ENCODE measurements at regions not wholly inside any gene's neighbourhood (a gene's known extent, or its start where the extent isn't known, plus 50 kb on each side); places are given as distances from the start of the nearest gene placed in this dataset.

GRCh38 chr4:186451982-186452381 is 103.4 kb downstream of the MTNR1A start:
- TF ChIP-seq ZC3H10 (CRISPR knock-in tag; IDR thresholded peaks at IDR 0.05) (no peak), BACH2 (CRISPR knock-in tag; IDR thresholded peaks at IDR 0.05; ENCODE audit: borderline replicate concordance) (no peak), OSR1 (CRISPR knock-in tag; IDR thresholded peaks at IDR 0.05) (no peak), TSHZ2 (CRISPR knock-in tag; IDR thresholded peaks at IDR 0.05) (no peak), ISL1 (CRISPR knock-in tag; IDR thresholded peaks at IDR 0.05) (no peak), TCF4 (CRISPR knock-in tag; IDR thresholded peaks at IDR 0.05; ENCODE audit: borderline replicate concordance) (no peak), ZNF8 (CRISPR knock-in tag; IDR thresholded peaks at IDR 0.05) (no peak), POU6F1 (CRISPR knock-in tag; IDR thresholded peaks at IDR 0.05; ENCODE audit: borderline replicate concordance, low read depth) (no peak), ZFP3 (CRISPR knock-in tag; IDR thresholded peaks at IDR 0.05) (no peak), GLIS3 (CRISPR knock-in tag; IDR thresholded peaks at IDR 0.05) (no peak), ARNTL (CRISPR knock-in tag; IDR thresholded peaks at IDR 0.05; ENCODE audit: borderline replicate concordance, low read depth) (no peak), CSDC2 (CRISPR knock-in tag; IDR thresholded peaks at IDR 0.05) (no peak), RARB (CRISPR knock-in tag; IDR thresholded peaks at IDR 0.05) (no peak), ZNF70 (CRISPR knock-in tag; IDR thresholded peaks at IDR 0.05) (no peak), PPARA (CRISPR knock-in tag; IDR thresholded peaks at IDR 0.05; ENCODE audit: borderline replicate concordance) (no peak), ZNF565 (CRISPR knock-in tag; conservative IDR thresholded peaks at IDR 0.05; ENCODE audit: low read depth) (no peak), TOX (CRISPR knock-in tag; IDR thresholded peaks at IDR 0.05; ENCODE audit: borderline replicate concordance) (no peak), ESRRG (CRISPR knock-in tag; IDR thresholded peaks at IDR 0.05) (no peak), CREB5 (CRISPR knock-in tag; IDR thresholded peaks at IDR 0.05; ENCODE audit: low read depth) (no peak), ZFP30 (CRISPR knock-in tag; IDR thresholded peaks at IDR 0.05) (no peak)
- ATAC-seq = no peak

GRCh38 chr4:186449954-186450353 is 105.4 kb downstream of the MTNR1A start:
- no peak for ATAC-seq
- TF ChIP-seq ZC3H10 (CRISPR knock-in tag; IDR thresholded peaks at IDR 0.05) (no peak), ZNF565 (CRISPR knock-in tag; conservative IDR thresholded peaks at IDR 0.05; ENCODE audit: low read depth) (no peak), TOX (CRISPR knock-in tag; IDR thresholded peaks at IDR 0.05; ENCODE audit: borderline replicate concordance) (no peak), TCF4 (CRISPR knock-in tag; IDR thresholded peaks at IDR 0.05; ENCODE audit: borderline replicate concordance) (no peak), CSDC2 (CRISPR knock-in tag; IDR thresholded peaks at IDR 0.05) (no peak), ZFP30 (CRISPR knock-in tag; IDR thresholded peaks at IDR 0.05) (no peak), OSR1 (CRISPR knock-in tag; IDR thresholded peaks at IDR 0.05) (no peak), PPARA (CRISPR knock-in tag; IDR thresholded peaks at IDR 0.05; ENCODE audit: borderline replicate concordance) (no peak), CSRNP3 (CRISPR knock-in tag; IDR thresholded peaks at IDR 0.05) (no peak), BACH2 (CRISPR knock-in tag; IDR thresholded peaks at IDR 0.05; ENCODE audit: borderline replicate concordance) (no peak)

- ATAC-seq = no peak
- TF ChIP-seq OSR1 (CRISPR knock-in tag; IDR thresholded peaks at IDR 0.05) (no peak), ZNF8 (CRISPR knock-in tag; IDR thresholded peaks at IDR 0.05) (no peak), SNAI2 (CRISPR knock-in tag; IDR thresholded peaks at IDR 0.05) (no peak), ZNF565 (CRISPR knock-in tag; conservative IDR thresholded peaks at IDR 0.05; ENCODE audit: low read depth) (no peak), CSRNP3 (CRISPR knock-in tag; IDR thresholded peaks at IDR 0.05) (no peak), TCF4 (CRISPR knock-in tag; IDR thresholded peaks at IDR 0.05; ENCODE audit: borderline replicate concordance) (no peak), ISL1 (CRISPR knock-in tag; IDR thresholded peaks at IDR 0.05) (no peak), ESRRG (CRISPR knock-in tag; IDR thresholded peaks at IDR 0.05) (no peak), PATZ1 (CRISPR knock-in tag; IDR thresholded peaks at IDR 0.05; ENCODE audit: borderline replicate concordance) (no peak), BACH2 (CRISPR knock-in tag; IDR thresholded peaks at IDR 0.05; ENCODE audit: borderline replicate concordance) (no peak), ZFP30 (CRISPR knock-in tag; IDR thresholded peaks at IDR 0.05) (no peak), ZC3H10 (CRISPR knock-in tag; IDR thresholded peaks at IDR 0.05) (no peak), PPARA (CRISPR knock-in tag; IDR thresholded peaks at IDR 0.05; ENCODE audit: borderline replicate concordance) (no peak), ZNF70 (CRISPR knock-in tag; IDR thresholded peaks at IDR 0.05) (no peak), GLIS3 (CRISPR knock-in tag; IDR thresholded peaks at IDR 0.05) (no peak)
Measured at GRCh38 chr4:186445040-186445439, 110.3 kb downstream of the MTNR1A start.

Data from SK-N-SH treated with all-trans-retinoic acid at 6 μM for 48 hours (cell line).